Embryonic facial prominence (tissue), 1 donor: ENCODE measurements at regions not wholly inside any gene's neighbourhood (a gene's known extent, or its start where the extent isn't known, plus 50 kb on each side); places are given as distances from the start of the nearest gene placed in this dataset.
"Not testable (repeated sequence)": the region's sequence is repeated elsewhere in the genome, so short reads cannot be mapped to it uniquely, and the experiment has no call there.

Source experiments
- DNase-seq: peaks from one replicate; pipeline ENCODE4 v3.0.0-alpha.2; 2016; ENCODE audit errors: extremely low spot score

- no peak for DNase-seq
Observed at GRCh38 chr2:82811946-82812345, 1647.1 kb downstream of the SUCLG1 start.

GRCh38 chr2:82803307-82803706 lies 1655.8 kb downstream of the SUCLG1 start:
- no peak for DNase-seq

GRCh38 chr2:82797469-82797868 lies 1661.6 kb downstream of the SUCLG1 start:
- no peak for DNase-seq

- DNase-seq: no peak
Observed at GRCh38 chr2:82796132-82796531, 1662.9 kb downstream of the SUCLG1 start.

DNA sequence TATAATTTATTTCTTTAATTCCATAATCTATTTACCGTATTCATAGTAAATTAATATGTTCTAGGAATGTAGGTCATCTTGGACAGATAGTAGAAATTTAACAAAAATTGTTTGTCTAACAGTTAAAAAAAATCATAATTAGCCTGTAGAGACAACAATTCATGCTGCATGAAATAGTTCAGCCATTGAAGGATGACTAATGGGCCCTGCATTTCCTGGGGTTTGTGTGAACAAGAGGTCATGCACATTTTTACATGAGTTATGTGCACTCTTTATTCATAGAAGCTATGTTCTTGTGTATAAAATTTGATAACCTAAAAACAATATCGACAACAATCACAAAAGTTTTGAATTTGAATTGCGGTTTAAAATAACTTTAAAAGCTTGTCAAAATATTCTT lies 1663.6 kb downstream of the SUCLG1 start:
- DNase-seq: no peak

DNA sequence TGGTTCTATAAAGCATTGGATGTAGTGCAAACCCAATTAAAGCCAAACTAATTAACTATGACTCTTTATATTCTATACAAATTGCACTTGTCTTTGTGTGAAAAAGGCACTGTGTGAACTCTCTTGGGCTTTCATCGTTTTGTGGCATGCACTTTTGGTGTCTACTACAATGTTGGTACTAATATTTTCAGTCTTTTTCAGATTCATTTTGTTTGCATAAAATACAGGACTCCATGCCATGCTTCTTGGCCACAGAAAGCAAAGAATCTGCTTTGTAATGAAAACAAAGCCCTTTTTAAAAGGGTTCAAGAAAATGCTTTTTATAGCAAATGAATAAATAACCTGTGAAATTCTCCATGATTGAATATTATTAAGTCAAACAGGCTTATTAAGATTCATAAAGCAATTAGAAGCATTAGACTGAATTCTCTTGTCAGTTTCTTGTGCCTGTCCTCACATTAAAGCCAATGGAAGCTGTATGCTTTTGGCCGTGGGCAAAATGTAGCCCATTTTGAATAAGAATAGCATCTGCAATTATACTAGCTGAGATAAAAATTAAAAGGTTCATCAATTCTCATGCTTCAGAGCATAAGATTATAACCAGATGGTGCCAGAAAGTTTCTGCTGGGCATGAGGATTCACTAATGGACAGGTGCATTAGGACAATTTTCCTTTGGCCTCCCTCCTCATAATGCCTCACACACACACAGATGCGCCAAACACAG lies 1665.2 kb downstream of the SUCLG1 start:
- no peak for DNase-seq

DNA sequence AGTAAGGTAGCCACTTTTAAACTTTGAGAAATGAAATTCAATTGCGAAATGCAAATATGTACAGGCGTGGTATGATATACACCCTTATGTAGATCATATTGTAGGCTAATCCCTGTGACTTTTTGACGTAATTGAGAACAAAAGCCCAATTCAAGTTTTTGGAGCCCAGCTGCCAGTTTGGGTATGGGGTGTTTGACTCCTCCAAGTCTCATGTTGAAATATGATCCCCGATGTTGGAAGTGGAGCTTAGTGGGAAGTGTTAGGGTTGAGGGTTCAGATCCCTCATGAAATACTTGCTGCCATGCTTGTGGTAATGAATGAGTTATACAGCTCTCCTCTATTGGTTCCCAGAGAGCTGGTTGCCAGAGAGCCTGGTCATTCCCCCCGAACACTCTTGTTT lies 1666.8 kb downstream of the SUCLG1 start:
- DNase-seq: no peak

DNA sequence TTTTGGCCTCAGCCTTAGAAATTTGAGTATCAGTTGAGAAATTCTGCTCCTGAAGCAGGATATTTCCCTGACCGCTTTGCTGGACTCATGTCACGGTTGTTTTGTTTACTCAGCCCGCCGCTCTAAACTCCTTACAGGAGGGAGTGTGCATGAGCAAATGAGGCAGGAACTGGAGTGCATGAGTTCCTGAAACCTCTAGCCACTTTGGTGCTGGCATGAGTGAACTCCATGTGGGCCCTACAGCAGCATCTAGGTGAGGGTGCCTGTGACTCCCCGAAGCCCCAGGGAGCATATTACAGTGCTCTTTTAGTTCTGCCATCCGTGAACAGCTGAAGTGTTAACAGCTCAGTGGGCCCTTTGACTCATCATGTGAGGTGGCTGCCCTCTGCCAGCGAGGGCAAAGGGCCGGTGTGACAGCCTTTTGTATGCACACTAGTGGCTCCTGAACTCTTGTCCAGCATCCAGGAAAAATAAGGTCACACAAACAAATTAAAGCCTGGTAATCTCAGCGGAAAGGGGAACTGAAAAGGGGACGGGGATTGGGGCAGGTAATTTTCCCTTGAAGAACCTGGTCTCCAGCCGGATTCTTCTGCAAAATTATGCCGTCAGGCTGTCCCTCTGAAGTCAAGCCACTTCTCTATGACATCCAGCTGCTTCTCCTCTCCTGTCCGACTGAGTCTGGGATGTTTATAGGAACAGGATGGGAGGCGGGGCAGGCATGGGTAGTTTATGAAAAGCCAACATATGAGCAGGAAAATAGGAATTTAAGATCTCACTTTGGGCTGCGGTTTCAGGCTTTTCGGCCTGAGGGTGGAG lies 1668.7 kb downstream of the SUCLG1 start:
- no peak for DNase-seq

DNA sequence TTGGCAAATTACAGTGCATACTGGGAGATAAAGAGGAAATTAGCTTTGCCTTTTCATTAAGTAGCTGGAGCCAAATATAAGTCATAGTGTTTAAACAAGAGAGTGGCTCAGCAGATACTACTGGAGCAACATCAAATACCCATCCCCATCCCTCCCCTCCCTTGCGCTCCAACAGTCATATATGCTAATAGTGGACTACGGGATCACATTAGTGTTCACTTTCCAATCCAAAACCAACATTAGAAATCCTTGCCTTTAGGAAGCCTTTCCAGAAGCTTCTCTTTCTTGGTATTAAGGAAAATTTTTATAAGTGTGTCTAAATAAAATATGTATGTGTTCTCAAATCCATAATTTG lies 1669.3 kb downstream of the SUCLG1 start:
- DNase-seq: no peak

GRCh38 chr2:82781176-82781915 lies 1677.7 kb downstream of the SUCLG1 start:
- no peak for DNase-seq

GRCh38 chr2:82780050-82780449 lies 1679.0 kb downstream of the SUCLG1 start:
- no peak for DNase-seq

GRCh38 chr2:82752396-82752795 lies 1706.7 kb downstream of the SUCLG1 start:
- DNase-seq: no peak

DNA sequence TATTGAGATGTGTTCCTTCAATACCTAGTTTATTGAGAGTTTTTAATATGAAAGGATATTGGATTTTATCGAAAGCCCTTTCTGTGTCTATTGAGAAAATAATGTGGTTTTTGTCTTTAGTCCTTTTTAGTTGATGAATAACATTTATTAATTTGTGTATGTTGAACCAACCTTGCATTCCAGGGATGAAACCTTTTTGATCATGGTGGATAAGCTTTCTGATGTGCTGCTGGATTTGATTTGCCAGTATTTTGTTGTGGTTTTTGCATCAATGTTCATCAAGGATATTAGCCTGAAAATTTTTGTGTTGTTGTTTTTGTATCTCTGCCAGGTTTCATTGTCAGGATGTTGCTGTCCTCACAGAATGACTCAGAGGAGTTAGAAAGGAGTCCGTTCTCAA lies 1710.4 kb downstream of the SUCLG1 start:
- DNase-seq: no peak

GRCh38 chr2:82740527-82740926 lies 1718.6 kb downstream of the SUCLG1 start:
- DNase-seq: no peak

DNA sequence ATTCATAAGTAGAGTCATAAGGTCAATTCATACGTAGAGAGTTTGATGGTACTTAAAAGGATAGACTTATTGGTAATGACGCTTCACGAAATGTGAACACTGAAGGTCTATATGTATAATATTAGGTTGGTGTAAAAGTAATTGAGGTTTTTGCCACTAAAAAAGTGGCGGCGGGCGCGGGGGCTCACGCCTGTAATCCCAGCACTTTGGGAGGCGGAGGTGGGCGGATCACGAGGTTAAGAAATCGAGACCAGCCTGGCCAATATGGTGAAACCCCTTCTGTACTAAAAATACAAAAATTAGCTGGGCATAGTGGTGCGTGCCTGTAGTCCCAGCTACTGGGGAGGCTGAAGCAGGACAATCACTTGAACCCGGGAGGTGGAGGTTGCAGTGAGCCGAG lies 1721.1 kb downstream of the SUCLG1 start:
- DNase-seq: not testable (repeated sequence)

DNA sequence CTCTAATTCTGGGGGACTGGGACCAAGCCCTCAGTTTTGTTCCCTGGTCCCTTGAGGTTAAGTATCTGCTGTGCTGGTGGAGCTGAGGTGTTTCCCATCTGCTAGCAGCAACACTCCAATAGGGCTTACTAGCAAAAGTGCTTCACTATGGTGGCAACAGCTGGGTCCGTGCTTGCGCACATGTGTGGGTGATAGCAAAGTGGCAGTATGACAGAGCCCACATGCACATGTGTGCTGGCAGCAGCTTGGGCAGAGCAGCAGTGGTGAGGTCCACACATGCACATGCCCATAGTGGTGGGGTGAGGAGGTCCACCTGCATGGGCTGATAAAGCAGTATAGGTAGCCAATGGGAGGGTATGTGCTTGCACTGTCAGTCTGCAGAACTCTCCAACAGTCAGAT lies 1723.7 kb downstream of the SUCLG1 start:
- DNase-seq: no peak

GRCh38 chr2:82731824-82732223 lies 1727.3 kb downstream of the SUCLG1 start:
- DNase-seq: no peak

- DNase-seq: no peak
Observed at GRCh38 chr2:82730811-82731210, 1728.3 kb downstream of the SUCLG1 start.

DNA sequence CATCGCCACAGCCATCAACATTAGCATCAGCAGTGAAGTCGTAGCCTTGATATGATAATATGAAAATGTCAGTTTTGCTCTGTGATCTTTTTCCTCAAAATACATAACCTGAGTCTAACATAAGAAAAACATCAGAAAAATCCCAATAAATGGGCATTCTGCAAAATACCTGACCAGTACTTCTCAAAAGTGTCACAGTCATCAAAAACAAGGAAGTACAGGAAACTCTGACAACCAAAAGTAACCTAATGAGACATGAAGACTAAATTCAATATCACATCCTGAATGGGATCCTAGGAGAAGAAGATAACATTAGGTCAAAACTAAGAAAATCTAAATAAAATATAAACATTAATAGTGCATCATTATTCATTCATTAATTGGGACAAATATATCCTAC lies 1731.0 kb downstream of the SUCLG1 start:
- DNase-seq: no peak

- no peak for DNase-seq
Observed at GRCh38 chr2:82708681-82709080, 1750.4 kb downstream of the SUCLG1 start.

DNA sequence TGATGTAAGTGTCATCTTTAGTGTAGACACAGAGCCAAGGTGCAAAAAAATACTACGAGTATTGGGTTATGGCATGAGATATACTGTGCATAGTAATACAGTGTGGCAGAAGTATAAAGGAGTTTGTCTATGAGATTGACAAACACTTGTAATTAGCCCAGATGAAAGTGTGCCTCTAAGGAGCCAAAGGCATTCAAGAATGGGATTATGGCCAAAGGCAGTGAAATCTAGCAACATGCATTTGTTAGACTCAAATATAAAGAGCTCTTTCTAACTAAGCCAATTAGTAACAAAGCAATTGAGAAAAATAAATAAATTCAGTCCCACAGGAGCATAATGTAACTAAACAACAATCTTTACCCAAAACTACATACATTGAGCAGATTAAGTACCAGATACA lies 1761.8 kb downstream of the SUCLG1 start:
- DNase-seq: no peak

DNA sequence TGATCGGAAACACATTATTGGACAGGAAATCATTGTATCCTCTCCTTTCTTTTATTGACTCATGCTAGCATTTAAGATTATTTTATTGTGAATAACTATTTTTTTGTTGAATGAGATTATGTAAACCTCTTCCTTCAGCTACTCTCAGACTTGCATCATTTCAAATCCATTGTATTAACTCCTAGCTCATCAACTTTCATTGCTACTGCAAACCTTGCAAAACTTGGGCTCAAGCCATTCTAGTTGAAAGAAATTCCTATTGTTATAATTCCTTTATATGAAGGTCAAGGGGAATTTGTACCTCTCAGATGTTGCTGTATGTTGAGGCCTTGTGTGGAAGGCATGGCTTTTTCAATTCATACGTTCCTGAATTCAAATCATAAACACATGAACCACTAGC lies 1764.6 kb downstream of the SUCLG1 start:
- no peak for DNase-seq
